Renal pelvis (tissue), 1 donor: ENCODE measurements at regions not wholly inside any gene's neighbourhood (a gene's known extent, or its start where the extent isn't known, plus 50 kb on each side); places are given as distances from the start of the nearest gene placed in this dataset.

Source experiments
- DNase-seq: peaks from one replicate; pipeline ENCODE4 v3.0.0-alpha.2; 2013

DNA sequence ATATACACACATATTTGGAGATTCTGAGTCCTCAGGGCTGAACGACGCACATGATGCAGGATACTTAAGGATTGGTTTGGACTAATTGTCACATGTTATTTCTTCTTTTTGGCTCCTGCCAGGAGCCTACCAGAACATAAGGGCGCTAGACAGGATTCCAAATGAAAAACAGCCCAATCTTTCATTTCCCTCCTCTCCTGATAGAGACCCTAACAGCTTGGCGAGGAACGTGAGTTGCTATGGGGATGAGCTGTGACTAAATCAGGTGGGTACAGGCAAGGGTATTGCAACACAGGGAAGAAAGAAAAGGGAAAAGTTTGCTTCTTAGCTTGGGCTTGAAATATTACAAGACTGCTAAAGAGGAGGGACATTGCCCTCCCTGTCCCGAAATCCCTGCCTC is 109.9 kb downstream of the AIPL1 start:
- DNase-seq: no peak

GRCh38 chr17:6323626-6324356 is 111.1 kb downstream of the AIPL1 start:
- no peak for DNase-seq

DNA sequence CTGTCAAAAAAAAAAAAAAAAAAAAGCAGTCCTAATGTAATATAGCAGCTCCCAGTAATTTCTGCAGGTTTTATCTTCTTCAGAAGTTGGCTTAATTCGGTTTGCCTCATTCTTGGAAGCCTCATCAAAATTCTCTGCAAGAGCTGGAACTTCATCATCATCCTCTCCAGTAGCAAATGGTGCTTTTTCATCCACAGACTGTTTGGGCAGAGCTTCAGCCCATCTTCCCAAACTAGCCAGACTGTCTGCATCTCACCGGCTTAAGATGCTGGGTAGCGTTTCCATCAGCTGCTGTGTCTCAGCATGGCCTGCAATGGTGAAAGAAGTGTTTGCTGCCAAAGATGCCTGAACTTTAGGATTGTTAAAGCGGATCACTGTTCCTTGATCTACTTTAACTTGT is 112.6 kb downstream of the AIPL1 start:
- DNase-seq: no peak

GRCh38 chr17:6314311-6314710 is 120.6 kb downstream of the AIPL1 start:
- DNase-seq: no peak

DNA sequence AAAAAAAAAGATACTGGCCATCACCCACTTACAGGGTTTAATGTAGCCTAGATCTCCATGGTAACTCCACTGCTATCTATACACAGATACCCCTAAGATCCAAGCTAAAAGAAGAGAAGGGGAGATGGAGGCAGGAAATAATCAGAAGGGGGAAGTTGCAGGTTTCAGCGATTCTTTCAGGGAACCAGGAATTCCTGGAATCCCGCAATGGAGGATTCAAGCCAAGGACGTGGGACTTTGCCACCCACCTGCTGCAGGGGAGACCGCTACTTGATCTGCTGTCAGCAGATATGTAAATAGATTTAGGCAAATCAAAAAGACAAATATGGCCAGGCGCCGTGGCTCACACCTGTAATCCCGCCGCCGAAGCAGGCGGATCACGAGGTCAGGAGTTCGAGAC is 121.1 kb downstream of the AIPL1 start:
- DNase-seq: no peak

GRCh38 chr17:6306820-6307219 is 128.1 kb downstream of the AIPL1 start:
- no peak for DNase-seq

GRCh38 chr17:6305613-6306360 is 129.1 kb downstream of the AIPL1 start:
- DNase-seq: no peak

DNA sequence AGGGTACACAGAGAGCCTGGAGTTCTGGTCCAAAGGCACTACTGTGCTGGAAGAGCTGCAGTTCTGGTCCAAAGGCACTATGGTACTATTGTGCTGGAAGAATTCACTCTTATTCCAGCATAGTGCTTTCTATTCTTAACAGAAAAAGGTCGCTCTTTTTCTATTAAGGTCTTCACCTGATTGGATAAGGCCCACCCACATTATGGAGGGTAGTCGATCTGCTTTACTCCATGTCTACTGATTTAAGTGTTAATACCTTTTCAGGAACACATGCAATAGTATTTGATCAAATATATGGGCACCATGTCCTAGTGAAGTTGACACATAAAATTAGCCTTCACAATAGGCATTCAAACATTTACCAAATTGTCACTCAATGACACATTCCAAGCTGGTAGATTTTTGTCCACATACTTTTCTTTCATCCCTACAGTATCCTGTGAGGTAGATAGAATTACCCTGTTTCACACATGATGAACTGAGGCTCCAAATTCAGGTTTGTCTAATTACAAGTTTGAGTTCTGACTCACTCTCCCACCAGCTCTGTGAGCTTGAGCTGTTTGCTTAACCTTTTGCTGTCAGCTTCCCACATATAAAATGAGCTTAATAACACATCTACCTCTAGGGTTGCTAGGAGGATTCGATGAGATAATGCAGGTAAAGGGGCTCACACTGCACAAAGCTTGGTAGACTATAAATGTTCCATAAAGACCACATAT is 129.9 kb downstream of the AIPL1 start:
- DNase-seq: no peak

GRCh38 chr17:6303664-6304063 is 131.3 kb downstream of the AIPL1 start:
- peak; percentile 71 for DNase-seq

DNA sequence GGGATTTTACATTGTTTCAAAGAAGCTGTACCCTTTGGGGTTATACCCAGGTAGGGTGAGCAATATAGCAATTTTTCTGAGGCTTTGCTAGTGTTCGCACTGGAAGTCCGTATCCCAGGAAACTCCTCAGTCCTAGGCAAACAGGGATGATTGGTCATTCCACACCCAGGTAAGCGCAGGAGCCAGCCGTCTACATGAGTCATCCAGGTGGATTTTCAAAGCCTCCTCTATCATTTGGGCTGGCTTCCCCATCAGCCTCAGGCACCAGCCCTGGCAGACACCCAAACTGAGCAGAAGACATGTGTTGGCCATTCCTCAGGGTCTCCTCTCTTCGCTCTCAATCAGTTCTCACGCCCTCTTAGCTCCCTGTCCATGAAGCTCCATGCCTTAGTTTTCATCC is 135.6 kb downstream of the AIPL1 start:
- DNase-seq: no peak

DNA sequence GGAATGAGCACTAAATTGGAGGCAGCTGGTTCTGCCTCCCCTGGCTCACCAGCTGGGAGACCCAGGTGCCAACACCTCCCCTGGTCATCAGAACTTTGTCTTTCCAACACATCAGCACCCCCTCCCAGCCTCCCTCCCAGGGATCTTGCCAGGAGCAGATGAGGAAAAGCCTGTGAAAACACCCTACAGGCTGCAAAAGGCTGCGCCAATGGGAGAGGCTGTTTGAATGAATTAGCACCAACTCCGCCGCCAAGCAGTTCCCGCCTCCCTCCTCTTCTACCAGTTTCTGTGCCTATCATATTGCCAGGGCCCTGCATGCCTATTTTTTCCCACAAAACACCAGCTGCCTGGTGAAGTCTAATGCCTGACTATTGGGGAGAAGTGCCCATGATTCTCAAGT is 137.0 kb downstream of the AIPL1 start:
- no peak for DNase-seq

DNA sequence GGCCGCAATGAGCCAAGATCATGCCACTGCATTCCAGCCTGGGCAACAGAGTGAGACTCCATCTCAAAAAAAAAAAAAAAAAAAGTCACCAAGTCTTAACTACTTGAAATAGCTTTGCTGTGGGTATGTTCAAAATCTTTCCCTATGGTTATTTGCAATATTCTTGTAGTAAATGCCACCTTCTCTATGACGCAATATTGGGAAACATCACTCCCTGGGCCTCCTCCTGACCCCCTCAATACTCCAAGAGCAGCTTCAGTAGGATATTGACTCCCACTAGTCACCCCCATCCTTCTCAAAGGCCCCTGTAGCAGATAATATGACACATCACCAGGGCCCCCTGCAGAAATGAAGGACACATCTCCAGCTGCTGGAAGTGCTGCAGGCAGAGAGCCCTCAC is 137.8 kb downstream of the AIPL1 start:
- DNase-seq: no peak

DNA sequence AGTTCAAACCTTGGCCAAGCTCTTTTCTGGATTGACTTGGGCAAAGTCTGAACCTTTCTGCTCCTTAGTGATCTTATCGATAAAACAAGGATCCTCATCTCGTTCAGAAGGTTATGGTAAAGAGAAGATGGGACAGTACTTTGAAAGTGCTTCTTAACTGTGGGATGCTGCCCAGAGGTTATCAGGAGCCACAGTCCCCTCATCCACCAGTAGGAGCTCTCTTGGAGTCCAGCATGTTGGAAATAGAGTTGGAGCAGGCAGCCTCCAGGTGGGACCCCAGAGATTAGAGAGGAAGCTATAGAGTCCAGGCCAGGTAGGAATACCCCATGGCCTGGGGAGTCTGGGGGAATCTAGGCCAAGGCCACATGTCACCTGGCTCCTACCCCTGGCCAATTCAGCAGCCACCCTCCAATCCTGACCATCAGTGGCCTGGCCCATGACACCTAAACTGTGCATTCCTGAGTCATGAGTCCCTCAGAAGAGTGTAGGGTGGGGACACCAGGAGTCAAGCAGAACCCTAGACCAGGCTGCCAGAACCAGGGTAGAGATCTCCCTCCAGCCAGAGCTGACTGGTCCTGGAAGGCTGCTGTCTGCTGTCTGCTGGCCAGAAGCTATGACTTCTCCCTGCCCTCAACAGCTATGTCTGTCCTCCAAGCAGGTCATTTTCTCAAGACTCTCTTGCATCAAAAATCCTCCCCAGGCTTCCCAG is 144.3 kb downstream of the AIPL1 start:
- no peak for DNase-seq

GRCh38 chr17:6286233-6286632 is 148.7 kb downstream of the AIPL1 start:
- DNase-seq: no peak

DNA sequence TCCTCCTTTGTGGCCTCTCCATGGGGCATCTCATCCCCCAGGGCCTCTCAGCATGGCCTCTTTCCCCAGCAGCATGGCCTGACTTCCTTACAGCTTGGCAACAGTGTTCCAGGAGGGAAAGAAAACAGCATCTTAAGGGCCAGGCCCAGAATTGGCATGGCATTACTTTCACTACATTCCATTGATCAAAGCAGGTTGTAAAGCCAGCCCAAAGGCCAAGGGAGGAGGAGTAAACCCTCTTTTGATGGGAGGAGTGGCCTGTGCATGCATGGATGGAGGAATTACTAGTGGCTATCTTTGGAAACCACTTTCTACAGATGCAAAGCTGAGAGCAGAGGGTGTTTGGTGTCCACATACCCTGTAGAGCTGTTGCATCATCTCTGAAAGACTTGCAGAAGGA is 149.4 kb downstream of the AIPL1 start:
- DNase-seq: peak; percentile 48

- no peak for DNase-seq
Observed at GRCh38 chr17:6279659-6280058, 155.3 kb downstream of the AIPL1 start.

DNA sequence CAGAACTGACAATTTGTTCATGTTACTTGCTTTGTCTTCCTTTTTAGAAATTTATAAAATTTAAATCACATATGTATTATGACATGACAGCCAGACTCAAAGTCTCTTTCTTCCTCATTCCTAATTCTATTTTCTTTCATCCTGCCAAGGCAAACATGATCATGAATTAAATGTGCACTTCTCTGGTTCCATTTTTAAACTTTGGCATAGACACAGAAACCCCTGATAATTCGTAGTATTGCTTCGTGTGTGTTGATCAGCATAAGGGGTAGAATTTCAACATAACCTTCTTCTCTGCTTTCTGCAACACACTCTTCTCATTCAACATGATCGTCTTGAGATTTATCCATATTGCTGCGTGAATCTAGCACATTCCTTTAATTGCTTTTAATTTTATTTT is 156.5 kb downstream of the AIPL1 start:
- DNase-seq: no peak

DNA sequence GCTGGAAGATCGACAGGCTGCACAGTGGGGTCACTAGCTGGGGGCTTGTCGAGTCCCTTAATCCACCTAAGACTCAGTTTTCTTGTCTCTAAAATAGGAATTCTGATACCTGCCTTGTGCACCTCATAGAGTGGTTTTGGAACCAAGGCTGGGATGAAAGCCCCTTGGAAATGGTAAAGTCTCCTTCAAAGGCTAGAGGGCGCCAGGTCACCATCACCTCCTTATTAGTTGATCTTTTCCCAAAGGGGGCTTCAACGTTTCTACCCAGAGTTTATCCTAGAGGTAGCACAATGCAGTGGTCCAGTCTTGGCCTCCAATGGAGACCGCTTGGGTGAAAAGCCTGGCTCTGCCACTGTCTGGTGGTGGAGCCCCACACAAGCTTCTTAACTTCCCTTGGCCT is 158.2 kb downstream of the AIPL1 start:
- no peak for DNase-seq

DNA sequence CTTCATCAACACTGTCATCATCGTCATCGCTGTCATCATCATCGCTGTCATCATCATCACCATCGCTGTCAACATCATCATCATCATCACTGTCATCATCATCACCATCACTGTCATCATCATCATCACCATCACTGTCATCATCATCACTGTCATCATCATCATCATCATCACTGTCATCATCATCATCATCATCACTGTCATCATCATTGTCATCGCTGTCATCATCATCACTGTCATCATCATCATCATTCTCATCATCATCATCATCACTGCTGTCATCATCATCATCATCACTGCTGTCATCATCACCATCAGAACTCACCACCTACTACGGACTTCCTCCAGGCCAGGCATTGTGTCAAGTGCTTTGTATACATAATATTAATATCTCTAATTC is 160.6 kb downstream of the AIPL1 start:
- DNase-seq: no peak

DNA sequence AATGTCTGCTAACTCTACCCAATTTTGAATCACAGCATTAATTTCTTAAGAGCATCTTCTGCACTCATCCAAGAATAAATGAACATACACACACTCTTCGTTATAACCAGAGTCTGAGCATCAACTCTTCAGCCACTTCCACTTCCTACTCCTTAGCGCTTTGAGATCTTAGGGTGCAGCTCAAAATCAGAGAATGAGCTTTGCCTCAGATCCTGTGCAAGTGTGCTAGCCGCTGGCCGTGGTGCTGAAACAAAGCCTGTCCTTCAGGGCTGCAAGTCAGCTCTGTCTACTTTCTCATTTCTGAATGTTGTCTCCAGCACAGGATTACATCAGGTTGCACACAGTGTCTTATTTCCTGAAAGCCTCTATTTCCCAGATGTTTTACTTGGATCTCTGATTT is 165.4 kb downstream of the AIPL1 start:
- DNase-seq: peak; percentile 80

GRCh38 chr17:6261466-6261865 is 173.5 kb downstream of the AIPL1 start:
- no peak for DNase-seq

DNA sequence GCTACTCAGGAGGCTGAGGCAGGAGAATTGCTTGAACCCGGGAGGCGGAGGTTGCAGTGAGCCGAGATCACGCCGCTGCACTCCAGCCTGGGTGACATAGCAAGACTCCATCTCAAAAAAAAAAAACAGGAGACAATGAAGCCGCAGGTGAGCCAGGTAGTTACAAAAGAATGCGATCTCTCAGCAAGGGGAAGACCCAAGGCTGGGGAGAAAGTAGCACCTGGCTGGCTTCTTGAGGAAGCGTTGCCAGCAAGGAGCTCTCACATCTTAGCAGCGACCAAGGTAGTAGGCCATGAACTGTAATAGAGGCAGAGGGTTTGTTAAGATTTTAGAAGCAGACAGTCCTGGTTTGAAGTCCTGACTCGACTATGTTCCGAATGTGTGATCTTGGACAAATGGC is 175.0 kb downstream of the AIPL1 start:
- DNase-seq: no peak
